Thyroid gland (tissue), 4 donors: ENCODE measurements at regions not wholly inside any gene's neighbourhood (a gene's known extent, or its start where the extent isn't known, plus 50 kb on each side); places are given as distances from the start of the nearest gene placed in this dataset.

Source experiments
- DNase-seq, 2 donors: peaks; one replicate each; pipeline ENCODE4 v3.0.0-alpha.2; 2019
- H3K27ac ChIP-seq, 3 donors: fragments of 200-600 bp; sonication (generic); 1 replicate in 2 of 3; 2 replicates in 1 of 3; pipeline ENCODE4 v1.5.1; 2016 to 2019; ENCODE audit warnings: mild to moderate bottlenecking in 1 of 3, moderate library complexity in 1 of 3
- H3K27me3 ChIP-seq: fragments of 200-600 bp; sonication (generic); one replicate; pipeline ENCODE4 v1.5.1; 2019
- H3K36me3 ChIP-seq, 2 donors: fragments of 200-600 bp; sonication (generic); one replicate each; pipeline ENCODE4 v1.5.1; 2016 to 2019
- H3K4me1 ChIP-seq, 2 donors: fragments of 200-600 bp; sonication (generic); one replicate each; pipeline ENCODE4 v1.5.1; 2017 to 2019
- H3K4me3 ChIP-seq, 3 donors: fragments of 200-600 bp; sonication (generic); replicated peaks in 1 of 3; 1 replicate in 2 of 3; 2 replicates in 1 of 3; pipeline ENCODE4 v1.5.1; 2016; ENCODE audit warnings: mild to moderate bottlenecking in 1 of 3
- H3K9me3 ChIP-seq: fragments of 200-600 bp; sonication (generic); one replicate; pipeline ENCODE4 v1.5.1; 2017
- CTCF ChIP-seq, 6 experiments: fragments of 200-600 bp in 3 of 6; fragments of 450-650 bp in 3 of 6; sonication (generic) in 3 of 6; IDR thresholded peaks; one replicate each; pipeline ENCODE4 v1.5.1; 2016 to 2019; ENCODE audit warnings: antibody characterized with exemption in 6 of 6, mild to moderate bottlenecking in 2 of 6, inconsistent platforms in 1 of 6, moderate library complexity in 1 of 6
- POLR2A ChIP-seq, 2 donors: fragments of 450-650 bp; IDR thresholded peaks; one replicate each; pipeline ENCODE4 v1.6.1; 2017; ENCODE audit warnings: antibody characterized with exemption in 2 of 2, mild to moderate bottlenecking in 2 of 2, moderate library complexity in 1 of 2
- WGBS, 2 donors: methylation state at CpG; one replicate each; pipeline ENCODE4 v1.1.5; 2017; 5-methylcytosine and 5-hydroxymethylcytosine counted together
- intact Hi-C: fragments of 100-400 bp; cut with DNase I; formaldehyde crosslinking; loops from one replicate; pipeline ENCODE4 v1.15.1; 2023

DNA sequence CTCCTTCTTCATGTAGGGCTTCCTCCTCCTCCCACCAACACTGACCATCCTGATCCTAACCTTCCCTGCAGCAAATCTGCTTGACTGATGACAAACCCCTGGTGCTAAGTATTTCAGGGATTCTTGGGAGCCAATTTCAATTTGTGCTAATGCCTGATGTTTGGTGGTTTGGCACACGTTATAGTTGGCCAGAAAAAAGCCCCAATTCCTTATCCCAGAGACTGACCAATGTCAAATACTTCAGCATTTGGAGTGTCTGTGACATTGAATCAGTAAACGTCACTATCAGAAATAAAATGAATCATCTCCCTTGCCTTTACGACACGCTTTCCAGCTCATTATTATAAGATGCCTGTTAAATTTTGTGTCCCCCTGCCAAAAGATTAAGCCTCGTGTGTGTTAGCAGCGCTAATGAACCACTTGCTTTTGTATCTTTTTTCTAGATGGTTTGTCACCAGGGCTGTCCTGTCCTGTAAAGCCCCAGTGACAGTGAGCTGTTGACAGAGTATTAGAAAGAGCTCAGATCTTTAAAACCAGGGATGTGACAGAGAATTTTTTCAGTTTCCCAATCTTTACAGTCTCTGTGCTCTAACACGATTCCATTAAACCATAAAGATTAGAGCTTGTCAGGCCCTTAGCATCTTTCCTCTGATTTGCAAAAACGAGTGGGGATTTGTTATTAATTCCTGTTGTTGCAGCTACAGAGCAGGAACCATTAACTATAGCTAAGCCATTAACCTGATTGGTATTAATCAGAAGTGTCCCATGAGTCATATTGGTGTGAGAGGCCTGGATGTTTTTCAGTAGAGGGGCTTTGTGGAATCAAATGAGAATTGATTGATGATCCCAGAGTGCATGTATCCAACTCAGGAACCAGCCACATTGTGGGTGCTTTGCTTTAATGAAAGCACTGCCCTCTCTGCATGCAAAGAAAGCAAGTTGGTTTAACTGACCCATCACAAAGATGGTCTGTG is 665.1 kb upstream of the PLXNA2 start:
- H3K27ac ChIP-seq, result no peak overlapping the region
- H3K4me1 ChIP-seq, result no peaks in the 10 kb centered on the region
- no peaks in the 10 kb centered on the region for H3K9me3 ChIP-seq
- no peak overlapping the region for H3K4me3 ChIP-seq
- 81 to 82% methylated on average over 8 of the region's 8 CpGs for WGBS, 2 donors
- no peak for DNase-seq
- intact Hi-C loops, result no loop called here
- no peaks in the 10 kb centered on the region for H3K27me3 ChIP-seq
- no peak for TF ChIP-seq POLR2A (IDR thresholded peaks at IDR 0.05)
- no peak for TF ChIP-seq CTCF (IDR thresholded peaks at IDR 0.05)
- H3K36me3 ChIP-seq, result no peaks in the 10 kb centered on the region

- DNase-seq, result no peak
Measured at GRCh38 chr1:208910161-208910560, 666.0 kb upstream of the PLXNA2 start.

GRCh38 chr1:208917281-208917680 is 666.2 kb upstream of the CAMK1G start:
- WGBS, 2 donors, result 65 to 69% methylated on average over 5 of the region's 5 CpGs
- Histone ChIP-seq H3K36me3 (no peaks in the 10 kb centered on the region), H3K9me3 (no peaks in the 10 kb centered on the region), H3K27ac (no peak overlapping the region), H3K27me3 (no peaks in the 10 kb centered on the region), H3K4me1 (no peaks in the 10 kb centered on the region), H3K4me3 (no peak overlapping the region)
- no peak for DNase-seq
- intact Hi-C loops, result no loop called here
- TF ChIP-seq POLR2A (IDR thresholded peaks at IDR 0.05), result no peak
- TF ChIP-seq CTCF (IDR thresholded peaks at IDR 0.05), result no peak

More at GRCh38 chr1:208910161-208910560, 666.0 kb upstream of the PLXNA2 start:
- Histone ChIP-seq H3K9me3 (no peaks in the 10 kb centered on the region), H3K27me3 (no peaks in the 10 kb centered on the region), H3K4me1 (no peaks in the 10 kb centered on the region), H3K36me3 (no peaks in the 10 kb centered on the region), H3K4me3 (no peak overlapping the region), H3K27ac (no peak overlapping the region)
- TF ChIP-seq POLR2A (IDR thresholded peaks at IDR 0.05), result no peak
- no peak for TF ChIP-seq CTCF (IDR thresholded peaks at IDR 0.05)
- intact Hi-C loops, result no loop called here

GRCh38 chr1:208917723-208918122 is 665.8 kb upstream of the CAMK1G start:
- H3K27me3 ChIP-seq, result no peaks in the 10 kb centered on the region
- intact Hi-C loops, result no loop called here
- H3K4me3 ChIP-seq, result no peak overlapping the region
- no peaks in the 10 kb centered on the region for H3K36me3 ChIP-seq
- DNase-seq, result no peak
- TF ChIP-seq CTCF (IDR thresholded peaks at IDR 0.05) (no peak), POLR2A (IDR thresholded peaks at IDR 0.05) (no peak)
- no peaks in the 10 kb centered on the region for H3K9me3 ChIP-seq
- WGBS, 2 donors, result 69 to 87% methylated on average over 3 of the region's 3 CpGs
- H3K4me1 ChIP-seq, result no peaks in the 10 kb centered on the region
- no peak overlapping the region for H3K27ac ChIP-seq

DNA sequence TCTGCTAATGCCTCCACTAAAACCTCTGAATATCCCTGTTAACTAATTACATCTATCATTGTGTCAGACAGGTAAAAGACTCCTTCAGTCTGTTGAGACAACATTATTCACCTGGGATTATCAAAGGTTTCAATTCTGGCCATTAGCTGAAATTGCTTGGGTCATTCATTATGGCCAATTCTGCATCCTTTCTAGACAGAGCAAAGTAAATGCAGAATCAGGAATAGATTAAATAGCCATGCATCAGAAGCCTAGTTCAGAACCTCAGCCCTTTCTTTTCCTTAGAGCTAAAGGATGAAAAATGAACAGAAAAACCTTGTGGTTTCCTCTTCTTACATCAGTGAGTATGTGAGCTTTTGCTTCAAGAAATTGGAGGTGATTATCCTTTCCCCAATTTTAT is 665.4 kb upstream of the CAMK1G start:
- H3K9me3 ChIP-seq, result no peaks in the 10 kb centered on the region
- H3K4me3 ChIP-seq, result no peak overlapping the region
- no peak overlapping the region for H3K27ac ChIP-seq
- H3K27me3 ChIP-seq, result no peaks in the 10 kb centered on the region
- no peaks in the 10 kb centered on the region for H3K36me3 ChIP-seq
- no peak for DNase-seq
- no peaks in the 10 kb centered on the region for H3K4me1 ChIP-seq
- TF ChIP-seq POLR2A (IDR thresholded peaks at IDR 0.05), result no peak
- TF ChIP-seq CTCF (IDR thresholded peaks at IDR 0.05), result no peak
- intact Hi-C loops, result no loop called here
